G401 (cell line): ENCODE measurements at regions not wholly inside any gene's neighbourhood (a gene's known extent, or its start where the extent isn't known, plus 50 kb on each side); places are given as distances from the start of the nearest gene placed in this dataset.

Experiments
- DNase-seq: peaks from one replicate; pipeline ENCODE4 v3.0.0-alpha.2; 2015; ENCODE audit warnings: low spot score
- in situ Hi-C: cut with HindIII; loops from 2 replicates; pipeline ENCODE4 v1.10.0; 2016; ENCODE audit warnings: low sequenced_read_pairs, mixed read lengths

- no peak for DNase-seq
- in situ Hi-C loops = no loop called here
These were observed 150.6 kb upstream of the PCBD1 start for GRCh38 chr10:71038921-71039320.

GRCh38 chr10:71039551-71039950, 151.2 kb upstream of the PCBD1 start:
- no peak for DNase-seq
- in situ Hi-C loops = no loop called here

- in situ Hi-C loops = no loop called here
These were observed 152.0 kb upstream of the PCBD1 start for GRCh38 chr10:71040343-71040742.

GRCh38 chr10:71040846-71041605, 152.7 kb upstream of the PCBD1 start:
- no peak for DNase-seq
- in situ Hi-C loops = no loop called here

More at GRCh38 chr10:71040343-71040742, 152.0 kb upstream of the PCBD1 start:
- DNase-seq = no peak

GRCh38 chr10:71042216-71042615, 153.9 kb upstream of the PCBD1 start:
- DNase-seq = no peak

GRCh38 chr10:71042699-71043098, 154.3 kb upstream of the PCBD1 start:
- no peak for DNase-seq
- in situ Hi-C loops = no loop called here

More at GRCh38 chr10:71042216-71042615, 153.9 kb upstream of the PCBD1 start:
- in situ Hi-C loops = no loop called here

- in situ Hi-C loops = no loop called here
- DNase-seq = no peak
These were observed 155.5 kb upstream of the PCBD1 start for GRCh38 chr10:71043858-71044257.

- no peak for DNase-seq
- in situ Hi-C loops = no loop called here
These were observed 156.4 kb upstream of the PCBD1 start for GRCh38 chr10:71044720-71045119.

GRCh38 chr10:71045204-71045809, 156.9 kb upstream of the PCBD1 start:
- DNase-seq = no peak
- in situ Hi-C loops = no loop called here

GRCh38 chr10:71045936-71046335, 157.6 kb upstream of the PCBD1 start:
- in situ Hi-C loops = no loop called here
- no peak for DNase-seq

- in situ Hi-C loops = no loop called here
- DNase-seq = no peak
These were observed 158.4 kb upstream of the PCBD1 start for GRCh38 chr10:71046747-71047146.

- DNase-seq = no peak
- in situ Hi-C loops = no loop called here
These were observed 160.7 kb upstream of the PCBD1 start for GRCh38 chr10:71048971-71049615.

GRCh38 chr10:71049994-71050393, 161.6 kb upstream of the PCBD1 start:
- in situ Hi-C loops = no loop called here
- DNase-seq = no peak

- no peak for DNase-seq
- in situ Hi-C loops = no loop called here
These were observed 160.2 kb upstream of the UNC5B start for GRCh38 chr10:71052076-71052660.

GRCh38 chr10:71052708-71053107, 159.7 kb upstream of the UNC5B start:
- in situ Hi-C loops = no loop called here
- no peak for DNase-seq

GRCh38 chr10:71053169-71053895, 159.0 kb upstream of the UNC5B start:
- in situ Hi-C loops = no loop called here
- DNase-seq = no peak

GRCh38 chr10:71058308-71058707, 154.1 kb upstream of the UNC5B start:
- in situ Hi-C loops = no loop called here

GRCh38 chr10:71059054-71059818, 153.1 kb upstream of the UNC5B start:
- DNase-seq = peak; percentile 90
- in situ Hi-C loops = no loop called here

More at GRCh38 chr10:71058308-71058707, 154.1 kb upstream of the UNC5B start:
- no peak for DNase-seq

- in situ Hi-C loops = no loop called here
- DNase-seq = no peak
These were observed 152.4 kb upstream of the UNC5B start for GRCh38 chr10:71059943-71060342.
